NCI-H2227 treated with DMSO at 0.1 percent for 48 hours (cell line): ENCODE measurements at regions not wholly inside any gene's neighbourhood (a gene's known extent, or its start where the extent isn't known, plus 50 kb on each side); places are given as distances from the start of the nearest gene placed in this dataset.

Source experiments
- DNase-seq: peaks from one replicate; lab custom pipeline; 2025; lab: John Stamatoyannopoulos, UW

DNA sequence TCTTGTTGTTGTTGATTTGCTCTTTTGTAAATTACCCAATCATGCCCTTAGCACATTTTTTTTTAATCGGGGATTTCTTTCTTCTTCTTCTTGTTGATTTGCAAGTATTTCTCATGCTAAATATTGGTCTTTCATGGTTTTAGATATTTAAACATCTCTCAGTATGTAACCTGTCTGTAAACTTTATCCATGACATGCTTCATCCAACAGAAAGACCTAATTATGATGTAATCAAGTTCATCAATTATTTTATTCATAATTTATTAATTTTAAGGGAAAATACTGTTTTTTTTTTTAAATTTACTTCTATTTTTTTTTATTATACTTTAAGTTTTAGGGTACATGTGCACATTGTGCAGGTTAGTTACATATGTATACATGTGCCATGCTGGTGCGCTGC lies 69.8 kb downstream of the TNFSF18 start:
- no peak for DNase-seq
